LHCN-M2 (cell line): ENCODE measurements at regions not wholly inside any gene's neighbourhood (a gene's known extent, or its start where the extent isn't known, plus 50 kb on each side); places are given as distances from the start of the nearest gene placed in this dataset.

Experiments
- DNase-seq: peaks from one replicate; pipeline ENCODE4 v3.0.0-alpha.2; 2012; ENCODE audit warnings: low read depth

- DNase-seq = peak; percentile 17
Measured at GRCh38 chr3:11089931-11090330, 64.4 kb upstream of the HRH1 start.

DNA sequence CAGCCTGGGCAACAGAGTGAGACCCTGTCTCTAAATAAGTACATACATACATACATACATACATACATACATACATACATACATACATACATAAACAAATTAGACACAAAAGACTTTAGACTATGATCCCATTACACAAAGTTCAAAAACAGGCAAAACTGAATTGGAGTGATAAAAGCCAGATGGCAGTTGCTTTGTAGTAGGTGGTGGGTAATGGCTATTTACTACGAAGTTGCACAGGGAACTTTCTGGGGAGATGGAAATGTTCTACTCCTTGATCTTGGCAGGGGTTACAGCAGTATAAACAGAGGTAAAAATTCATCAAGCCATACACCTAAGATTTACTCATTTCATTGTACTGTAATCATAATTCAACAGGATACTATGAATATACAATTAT is 63.7 kb upstream of the HRH1 start:
- no peak for DNase-seq

- no peak for DNase-seq
Measured at GRCh38 chr3:11091088-11091590, 63.2 kb upstream of the HRH1 start.

DNA sequence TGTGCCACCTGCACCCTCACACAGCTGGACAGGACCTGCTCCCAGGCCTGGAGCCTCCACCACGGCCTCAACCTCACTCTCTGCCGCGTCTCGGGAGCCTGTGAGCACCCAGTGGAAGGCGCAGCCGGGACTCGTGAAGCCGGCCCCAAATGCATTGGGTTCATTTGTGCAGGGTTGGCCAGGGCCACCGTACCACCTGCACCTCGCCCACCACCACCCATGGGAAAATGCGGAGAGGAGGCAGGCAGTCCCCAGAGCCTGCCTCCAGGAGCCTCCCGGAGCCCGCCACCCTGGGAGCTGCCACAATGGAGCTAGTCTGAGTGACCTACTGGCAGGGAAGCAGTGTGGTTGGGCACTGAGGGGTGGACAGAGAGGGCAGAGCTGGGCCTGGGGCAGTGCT is 62.5 kb upstream of the HRH1 start:
- no peak for DNase-seq

GRCh38 chr3:11093823-11094340 is 60.4 kb upstream of the HRH1 start:
- no peak for DNase-seq

DNA sequence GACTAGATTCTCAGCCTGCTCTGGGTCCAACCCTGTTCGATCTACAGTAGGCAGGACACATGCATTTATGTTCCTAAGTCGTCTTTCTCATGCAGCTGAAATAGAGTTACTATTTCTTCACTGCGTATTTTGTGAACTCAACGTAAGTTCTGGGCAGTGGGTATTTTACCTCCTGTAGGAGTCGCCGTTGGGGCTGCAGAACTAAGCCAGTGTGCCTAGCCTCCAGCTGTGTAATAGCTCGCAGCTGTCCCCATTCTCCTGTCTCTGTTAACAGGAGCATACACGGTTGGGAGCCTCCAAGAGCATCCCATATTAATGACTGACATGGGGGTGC is 58.4 kb upstream of the HRH1 start:
- peak; percentile 67 for DNase-seq

GRCh38 chr3:11096266-11097139 is 57.8 kb upstream of the HRH1 start:
- peak; percentile 93 for DNase-seq

DNA sequence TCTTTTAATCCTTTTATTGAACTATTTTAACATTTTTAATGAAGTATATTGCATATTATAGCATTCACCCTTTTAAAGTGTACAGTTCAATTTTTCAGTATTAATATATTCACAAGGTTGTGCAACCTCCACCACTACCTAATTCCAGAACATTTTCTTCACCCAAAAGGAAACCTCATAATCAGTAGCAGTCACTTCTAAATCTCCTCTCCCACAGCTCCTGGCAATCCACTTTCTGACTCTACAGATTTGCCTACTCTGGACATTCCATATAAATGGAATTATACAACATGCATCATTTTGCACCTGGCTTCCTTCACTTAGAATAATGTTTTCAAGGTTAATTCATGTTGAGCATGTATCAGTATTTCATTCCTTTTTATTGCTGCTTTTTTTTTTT is 55.0 kb upstream of the HRH1 start:
- DNase-seq = no peak
